HG03045 (cell line): ENCODE measurements at regions not wholly inside any gene's neighbourhood (a gene's known extent, or its start where the extent isn't known, plus 50 kb on each side); places are given as distances from the start of the nearest gene placed in this dataset.
"Not testable (repeated sequence)": the region's sequence is repeated elsewhere in the genome, so short reads cannot be mapped to it uniquely, and the experiment has no call there.

ENCODE experiments used
- ATAC-seq: cut with Tn5 transposase; IDR thresholded peaks from one replicate; pipeline ENCODE4 v1.9.1; 2021; ENCODE audit warnings: mild to moderate bottlenecking, moderate library complexity; ENCODE audit not compliant: unreplicated experiment

DNA sequence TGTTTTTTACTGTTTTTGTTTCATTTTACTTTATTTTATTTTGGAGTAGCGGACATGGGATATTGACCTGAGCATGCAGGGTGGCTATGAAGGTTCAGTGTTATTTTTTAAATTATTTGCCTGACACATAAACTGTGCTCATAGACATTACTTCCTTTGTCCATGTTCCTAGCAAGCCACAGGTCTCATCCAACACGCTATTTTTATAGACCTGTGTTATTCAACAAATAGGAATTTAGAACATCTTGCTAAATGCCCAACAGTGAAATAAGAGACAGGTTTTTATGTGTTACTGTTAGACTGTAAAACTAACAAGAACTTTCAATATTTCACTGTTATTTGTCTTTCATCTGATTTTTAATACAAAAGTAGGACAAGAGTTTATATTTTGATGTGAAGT is 756.4 kb downstream of the KCNT2 start:
- ATAC-seq, result no peak

DNA sequence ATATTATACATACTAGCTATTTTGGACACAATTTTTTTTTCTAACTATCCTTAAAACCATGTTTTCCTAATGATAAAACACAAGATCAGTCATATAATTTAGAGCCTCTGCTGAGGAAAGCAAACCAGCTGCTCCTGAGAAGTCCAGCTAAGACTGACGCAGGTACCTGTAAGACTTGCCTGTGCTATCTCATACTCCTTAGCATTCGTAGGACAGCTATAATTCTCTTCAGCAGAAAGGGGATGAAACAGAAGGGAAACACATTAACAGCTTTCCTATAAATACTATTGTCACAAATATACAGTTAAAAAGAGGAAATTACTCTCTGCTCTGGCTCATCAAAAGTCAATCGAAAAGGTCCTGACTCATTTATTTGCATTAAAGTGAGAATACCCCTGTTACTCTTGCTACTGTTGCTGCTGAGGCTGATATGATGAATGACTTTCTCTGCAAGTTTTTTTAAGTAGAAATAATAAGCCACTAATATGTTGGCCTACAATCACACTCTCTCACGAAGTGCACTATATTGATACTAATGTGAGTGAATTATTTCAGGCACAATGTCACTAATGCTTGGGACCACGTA is 757.1 kb downstream of the KCNT2 start:
- ATAC-seq, result no peak

DNA sequence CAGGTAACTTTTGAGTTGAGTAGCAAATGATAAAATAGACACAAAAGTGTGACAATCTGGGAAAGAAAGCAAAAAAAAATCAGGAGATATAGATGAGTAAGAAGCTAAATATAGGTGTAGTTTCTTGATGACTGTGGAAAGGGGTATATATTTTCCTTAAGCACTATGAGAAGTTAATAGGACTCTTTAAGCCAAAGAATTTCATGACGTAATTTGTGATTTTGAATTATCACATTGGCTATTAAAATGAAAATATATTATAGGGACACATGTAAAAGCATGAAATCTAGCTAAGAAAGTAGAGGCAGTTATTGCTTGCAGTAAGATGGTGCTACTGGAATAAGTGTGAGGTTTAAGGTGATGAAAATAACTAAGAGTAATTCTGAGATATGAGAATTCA is 759.1 kb downstream of the KCNT2 start:
- ATAC-seq, result no peak

GRCh38 chr1:195847957-195848875 is 760.0 kb downstream of the KCNT2 start:
- ATAC-seq, result not testable (repeated sequence)

DNA sequence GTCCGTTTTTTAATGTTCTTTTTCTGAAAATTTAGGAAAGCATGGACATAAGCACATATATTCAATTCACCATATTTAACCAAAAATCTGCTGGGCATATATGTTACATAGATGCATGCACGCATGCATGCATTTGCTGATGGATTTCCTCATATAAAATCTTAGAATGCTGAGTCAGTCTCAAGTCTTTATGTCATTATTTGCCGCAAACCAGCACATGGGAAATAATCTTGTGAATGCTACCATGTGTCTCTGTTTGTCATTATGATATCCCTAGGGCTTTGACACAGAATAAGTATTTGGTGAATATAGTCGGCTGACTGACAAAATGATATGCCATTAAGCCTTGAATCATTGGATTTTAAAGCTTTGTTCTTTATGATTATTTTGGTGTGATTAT is 776.5 kb downstream of the KCNT2 start:
- no peak for ATAC-seq

- ATAC-seq, result no peak
Observed at GRCh38 chr1:195828325-195828724, 779.9 kb downstream of the KCNT2 start.

DNA sequence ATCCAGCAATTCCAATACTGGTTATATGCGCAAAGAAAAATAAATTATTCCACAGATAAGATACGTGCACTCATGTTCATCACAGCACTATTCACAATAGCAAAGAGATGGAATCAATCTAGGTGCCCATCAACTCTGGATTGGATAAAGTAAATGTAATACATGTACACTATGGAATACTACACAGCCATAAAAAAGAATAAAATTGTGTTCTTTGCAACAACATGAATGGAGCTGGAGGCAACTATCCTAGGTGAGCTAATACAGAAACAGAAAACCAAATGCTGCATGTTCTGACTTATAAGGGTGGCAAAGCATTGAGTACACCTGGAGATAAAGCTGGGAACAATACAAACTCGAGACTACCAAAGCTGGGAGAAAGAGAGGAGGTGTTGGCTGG is 787.3 kb downstream of the KCNT2 start:
- no peak for ATAC-seq

DNA sequence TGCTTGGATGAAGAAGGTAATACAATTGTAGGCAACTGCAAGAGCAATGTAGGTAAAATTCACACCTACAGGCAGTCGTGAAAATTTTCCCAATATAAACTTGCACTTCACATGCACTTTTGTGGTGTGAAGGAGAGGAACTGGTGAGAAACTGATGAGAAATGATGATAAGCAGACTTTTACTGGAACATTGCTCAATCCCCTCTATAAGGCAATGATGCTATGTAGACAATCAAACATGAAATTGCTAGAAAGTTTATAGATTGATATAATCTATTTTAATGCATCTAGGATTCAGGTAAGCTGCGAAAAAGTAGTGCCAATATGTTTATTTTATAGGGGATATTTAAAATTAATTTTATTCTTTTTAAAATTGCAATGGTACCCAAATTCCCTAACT is 802.2 kb downstream of the KCNT2 start:
- ATAC-seq, result no peak

DNA sequence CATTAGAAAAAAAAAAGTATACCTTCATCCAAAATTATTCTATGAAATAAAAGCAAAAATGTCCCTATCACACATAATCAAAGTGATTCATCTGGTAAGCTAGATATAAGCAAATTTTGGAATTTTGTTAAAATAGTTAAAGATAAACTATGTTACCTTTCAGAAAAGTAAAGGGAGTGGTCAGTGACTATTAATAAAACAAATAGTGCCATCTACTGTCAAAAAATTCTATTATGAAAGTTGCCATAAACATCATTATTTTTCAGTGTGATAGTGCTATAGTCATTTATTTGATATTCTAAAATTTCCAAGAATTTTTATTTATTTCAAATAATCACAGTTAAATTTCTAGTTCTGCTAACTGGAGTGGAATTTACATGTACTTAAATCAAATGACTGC is 803.7 kb downstream of the KCNT2 start:
- ATAC-seq, result no peak

GRCh38 chr1:195799016-195799415 is 809.2 kb downstream of the KCNT2 start:
- ATAC-seq, result no peak

DNA sequence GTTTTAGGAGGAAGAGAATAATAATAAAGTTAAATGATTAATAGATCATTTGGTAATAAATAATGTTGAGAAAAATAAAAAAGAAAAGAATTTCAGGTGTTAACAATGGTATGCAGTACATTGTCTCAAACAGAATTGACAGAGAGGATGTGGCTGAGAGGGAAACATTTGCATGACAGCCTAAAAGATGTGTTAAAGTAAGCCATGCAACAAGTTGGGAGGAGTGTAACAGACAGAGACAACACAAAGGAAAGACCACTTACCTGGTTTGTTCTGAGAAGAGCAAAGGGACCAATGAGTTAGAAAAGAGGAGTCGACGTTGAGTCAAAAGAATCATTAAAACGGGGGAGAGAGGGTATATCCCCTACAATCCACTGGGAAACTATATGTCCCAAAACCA is 814.0 kb downstream of the KCNT2 start:
- no peak for ATAC-seq

DNA sequence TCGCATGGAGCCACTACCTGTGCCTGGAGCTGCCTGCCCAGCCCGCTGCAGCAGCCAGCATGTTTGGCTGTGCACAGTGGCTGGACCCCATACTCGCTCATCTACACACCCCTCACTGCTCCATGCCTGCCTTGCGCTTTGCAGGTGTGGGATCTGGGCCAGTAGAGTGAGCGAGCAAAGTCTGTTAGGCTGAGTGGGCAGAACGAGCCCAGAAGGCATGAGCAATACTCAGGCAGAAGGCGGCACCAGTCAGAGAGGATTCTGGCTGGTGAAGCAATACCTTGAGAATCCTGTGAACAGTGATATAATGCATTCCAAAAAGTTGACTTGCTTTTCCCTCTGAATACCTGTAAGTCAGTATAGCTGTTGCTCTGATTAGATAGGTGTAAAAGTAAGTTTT is 816.4 kb downstream of the KCNT2 start:
- no peak for ATAC-seq

- ATAC-seq, result no peak
Observed at GRCh38 chr1:195790514-195791168, 817.6 kb downstream of the KCNT2 start.

GRCh38 chr1:195789321-195789720 is 818.9 kb downstream of the KCNT2 start:
- no peak for ATAC-seq

DNA sequence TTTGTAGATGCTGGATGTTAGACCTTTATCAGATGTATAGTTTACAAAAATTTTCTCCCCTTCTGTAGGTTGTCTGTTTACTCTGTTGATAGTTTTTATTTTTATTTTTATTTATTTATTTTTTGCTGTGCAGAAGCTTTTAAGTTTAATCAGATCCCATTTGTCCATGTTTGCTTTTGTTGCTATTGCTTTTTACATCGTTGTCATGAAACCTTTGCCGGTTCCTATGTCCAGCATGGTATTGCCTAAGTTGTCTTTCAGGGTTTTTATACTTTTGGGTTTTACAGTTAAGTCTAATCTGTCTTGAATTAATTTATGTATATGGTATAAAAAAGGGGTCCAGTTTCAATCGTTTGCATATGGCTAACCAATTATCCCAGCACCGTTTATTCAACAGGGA is 819.5 kb downstream of the KCNT2 start:
- no peak for ATAC-seq

- ATAC-seq, result no peak
Observed at GRCh38 chr1:195785830-195786229, 822.4 kb downstream of the KCNT2 start.

DNA sequence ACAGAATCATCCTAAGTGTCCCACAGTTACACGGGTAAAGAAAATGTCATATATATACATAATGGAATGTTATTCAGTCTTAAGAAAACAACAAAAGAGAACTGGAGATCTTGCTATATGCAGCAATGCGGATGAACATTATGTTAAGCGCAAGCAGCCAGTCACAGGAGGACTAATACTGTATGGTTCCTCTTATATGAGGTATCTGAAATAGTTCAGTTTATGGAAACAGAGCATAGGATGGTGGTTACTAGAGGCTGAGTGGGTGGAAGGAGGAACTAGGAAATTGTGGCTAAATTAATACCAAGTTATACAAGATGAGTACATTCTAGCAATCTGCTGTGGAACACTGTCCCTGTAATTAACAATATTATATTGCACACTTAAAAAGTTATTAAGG is 834.3 kb downstream of the KCNT2 start:
- no peak for ATAC-seq

- no peak for ATAC-seq
Observed at GRCh38 chr1:195769461-195769860, 838.8 kb downstream of the KCNT2 start.

DNA sequence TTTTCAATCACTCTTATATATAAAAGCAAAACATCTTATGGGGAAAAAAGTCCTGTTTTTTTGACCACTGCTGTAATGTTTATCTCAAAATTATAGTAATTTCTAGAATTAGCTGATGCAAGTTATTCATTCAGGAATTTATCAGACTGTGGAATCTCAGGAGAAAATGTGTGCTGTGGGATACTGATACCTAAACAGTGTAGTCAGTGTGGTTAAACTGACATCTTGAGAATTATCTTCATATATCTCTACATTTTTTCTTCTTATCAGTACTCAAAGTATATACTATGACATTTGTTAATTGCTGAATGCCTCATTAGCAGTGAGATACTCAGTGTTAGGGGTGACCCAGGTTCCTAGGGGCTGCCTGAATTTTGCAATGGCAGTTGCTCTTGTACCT is 839.3 kb downstream of the KCNT2 start:
- ATAC-seq, result no peak

DNA sequence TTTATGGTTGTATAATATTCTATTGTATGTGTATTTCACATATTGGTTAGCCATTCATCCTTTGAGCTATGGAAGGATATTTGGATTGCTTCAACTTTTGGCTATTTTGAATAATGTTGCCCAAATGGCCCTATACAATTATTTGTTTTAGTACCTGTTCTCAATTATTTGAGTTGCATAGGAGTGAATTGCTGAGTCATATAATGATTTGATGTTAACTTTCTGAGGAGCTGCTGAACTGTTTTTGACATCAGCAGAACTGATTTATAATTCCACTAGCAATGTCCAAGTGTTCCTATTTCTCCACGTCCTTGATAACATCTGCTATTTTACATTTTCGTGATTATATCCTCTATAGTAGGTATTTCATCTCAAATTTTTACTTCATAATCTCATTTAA is 839.9 kb downstream of the KCNT2 start:
- no peak for ATAC-seq

GRCh38 chr1:195766709-195767108 is 841.5 kb downstream of the KCNT2 start:
- ATAC-seq, result no peak

- no peak for ATAC-seq
Observed at GRCh38 chr1:195765099-195765498, 843.1 kb downstream of the KCNT2 start.
